NB4 (cell line): ENCODE measurements at regions not wholly inside any gene's neighbourhood (a gene's known extent, or its start where the extent isn't known, plus 50 kb on each side); places are given as distances from the start of the nearest gene placed in this dataset.

Experiments used
- DNase-seq: peaks from one replicate; pipeline ENCODE4 v3.0.0; 2010; ENCODE audit warnings: low read depth
- H3K4me3 ChIP-seq: one replicate; pipeline ENCODE4 v1.5.1; 2011; ENCODE audit warnings: mild to moderate bottlenecking, low read depth, low read length, moderate library complexity
- CTCF ChIP-seq: IDR thresholded peaks from one replicate; pipeline ENCODE4 v1.5.1; 2012; ENCODE audit warnings: low read depth, low read length
- MAX ChIP-seq: IDR thresholded peaks from 2 replicates; pipeline ENCODE4 v1.6.1; 2011; ENCODE audit warnings: low read depth, low read length
- MYC ChIP-seq: IDR thresholded peaks from 2 replicates; pipeline ENCODE4 v1.6.1; 2011; ENCODE audit warnings: low read depth, low read length
- POLR2A ChIP-seq: IDR thresholded peaks from 2 replicates; pipeline ENCODE4 v1.6.1; 2011; ENCODE audit warnings: mild to moderate bottlenecking; ENCODE audit not compliant: insufficient read length; ENCODE audit errors: extremely low read depth

- TF ChIP-seq CTCF (no peak), POLR2A (no peak), MYC (no peak), MAX (no peak)
- DNase-seq = no peak
- no peak overlapping the region for H3K4me3 ChIP-seq
These were observed 634.4 kb upstream of the AADAT start for GRCh38 chr4:170724191-170724590.

- no peak for DNase-seq
- TF ChIP-seq POLR2A = no peak
- TF ChIP-seq MAX = no peak
- TF ChIP-seq CTCF = no peak
- no peak for TF ChIP-seq MYC
These were observed 633.4 kb upstream of the AADAT start for GRCh38 chr4:170723171-170723570.

GRCh38 chr4:170721812-170722373 is 632.1 kb upstream of the AADAT start:
- no peak for DNase-seq
- TF ChIP-seq MAX (no peak), POLR2A (no peak), CTCF (no peak)
- H3K4me3 ChIP-seq = no peak overlapping the region

More at GRCh38 chr4:170723171-170723570, 633.4 kb upstream of the AADAT start:
- H3K4me3 ChIP-seq = no peak overlapping the region

- TF ChIP-seq MYC = no peak
- TF ChIP-seq MAX = no peak
- TF ChIP-seq CTCF = no peak
- TF ChIP-seq POLR2A = no peak
- DNase-seq = no peak
These were observed 627.1 kb upstream of the AADAT start for GRCh38 chr4:170716868-170717267.

GRCh38 chr4:170705907-170706306 is 616.2 kb upstream of the AADAT start:
- no peak for DNase-seq
- H3K4me3 ChIP-seq = no peak overlapping the region
- TF ChIP-seq MAX (no peak), POLR2A (no peak), CTCF (no peak), MYC (no peak)

More at GRCh38 chr4:170716868-170717267, 627.1 kb upstream of the AADAT start:
- H3K4me3 ChIP-seq = no peak overlapping the region
